SK-N-SH treated with all-trans-retinoic acid at 6 μM for 48 hours (cell line): ENCODE measurements at regions not wholly inside any gene's neighbourhood (a gene's known extent, or its start where the extent isn't known, plus 50 kb on each side); places are given as distances from the start of the nearest gene placed in this dataset.

Experiments used
- ARNTL ChIP-seq: fragments of 450-650 bp; formaldehyde crosslinking; IDR thresholded peaks from 2 replicates; pipeline ENCODE4 v1.5.0; 2020; ENCODE audit warnings: low read depth, mild to moderate bottlenecking, moderate library complexity, borderline replicate concordance
- POU6F1 ChIP-seq: fragments of 250-450 bp; sonication (Bioruptor Pico); IDR thresholded peaks from 2 replicates; pipeline ENCODE4 v1.8.0; 2021; ENCODE audit warnings: low read depth, mild to moderate bottlenecking, moderate library complexity, borderline replicate concordance
- TOX ChIP-seq: fragments of 250-450 bp; sonication (Bioruptor Pico); IDR thresholded peaks from 2 replicates; pipeline ENCODE4 v1.8.0; 2021; ENCODE audit warnings: mild to moderate bottlenecking, moderate library complexity, borderline replicate concordance
- ZC3H10 ChIP-seq: fragments of 250-450 bp; sonication (Bioruptor Pico); IDR thresholded peaks from 2 replicates; pipeline ENCODE4 v1.5.1; 2021; ENCODE audit warnings: mild to moderate bottlenecking, moderate library complexity
- ZFP30 ChIP-seq: fragments of 450-650 bp; formaldehyde crosslinking; IDR thresholded peaks from 2 replicates; pipeline ENCODE4 v1.5.0; 2022; ENCODE audit warnings: mild to moderate bottlenecking, moderate library complexity

DNA sequence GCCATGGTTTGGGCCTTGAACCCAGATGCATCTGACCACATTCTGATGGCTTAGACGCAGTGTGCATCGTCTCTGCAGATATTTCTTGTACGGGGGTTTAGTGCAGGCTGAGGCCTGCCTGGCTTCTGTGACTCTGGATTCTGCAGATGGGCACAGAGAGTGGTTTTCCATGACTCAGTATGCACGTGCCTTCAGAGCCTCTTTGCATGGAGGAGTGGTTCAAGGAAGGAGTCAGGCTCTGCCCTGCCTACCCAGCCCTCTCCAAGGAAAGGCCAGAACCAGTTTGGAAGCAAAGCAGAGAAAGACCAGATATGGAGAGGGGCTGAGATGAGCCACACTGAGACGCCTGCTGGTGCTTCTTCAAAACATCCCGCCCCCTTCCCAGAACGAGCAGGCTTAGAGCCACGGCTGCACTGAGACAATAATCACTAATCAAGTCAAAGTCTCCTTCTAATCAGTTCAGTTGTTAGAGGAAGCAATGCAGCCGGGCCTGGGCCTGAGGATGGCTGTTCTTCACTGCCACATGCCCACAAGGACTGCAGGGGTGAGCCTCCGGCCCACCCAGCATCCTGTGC is 308.9 kb downstream of the NXPE2 start:
- no peak for TF ChIP-seq ZC3H10
- TF ChIP-seq ZFP30 (CRISPR knock-in tag) = no peak
- TF ChIP-seq ARNTL (CRISPR knock-in tag) = no peak
- no peak for TF ChIP-seq POU6F1 (CRISPR knock-in tag)
- TF ChIP-seq TOX (CRISPR knock-in tag) = no peak
